ENCODE measurements at regions not wholly inside any gene's neighbourhood (a gene's known extent, or its start where the extent isn't known, plus 50 kb on each side); places are given as distances from the start of the nearest gene placed in this dataset.

GRCh38 chr22:49268924-49269323 is 558.7 kb downstream of the BRD1 start:
- TF ChIP-seq, protein P1, sequence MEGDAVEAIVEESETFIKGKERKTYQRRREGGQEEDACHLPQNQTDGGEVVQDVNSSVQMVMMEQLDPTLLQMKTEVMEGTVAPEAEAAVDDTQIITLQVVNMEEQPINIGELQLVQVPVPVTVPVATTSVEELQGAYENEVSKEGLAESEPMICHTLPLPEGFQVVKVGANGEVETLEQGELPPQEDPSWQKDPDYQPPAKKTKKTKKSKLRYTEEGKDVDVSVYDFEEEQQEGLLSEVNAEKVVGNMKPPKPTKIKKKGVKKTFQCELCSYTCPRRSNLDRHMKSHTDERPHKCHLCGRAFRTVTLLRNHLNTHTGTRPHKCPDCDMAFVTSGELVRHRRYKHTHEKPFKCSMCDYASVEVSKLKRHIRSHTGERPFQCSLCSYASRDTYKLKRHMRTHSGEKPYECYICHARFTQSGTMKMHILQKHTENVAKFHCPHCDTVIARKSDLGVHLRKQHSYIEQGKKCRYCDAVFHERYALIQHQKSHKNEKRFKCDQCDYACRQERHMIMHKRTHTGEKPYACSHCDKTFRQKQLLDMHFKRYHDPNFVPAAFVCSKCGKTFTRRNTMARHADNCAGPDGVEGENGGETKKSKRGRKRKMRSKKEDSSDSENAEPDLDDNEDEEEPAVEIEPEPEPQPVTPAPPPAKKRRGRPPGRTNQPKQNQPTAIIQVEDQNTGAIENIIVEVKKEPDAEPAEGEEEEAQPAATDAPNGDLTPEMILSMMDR (IDR thresholded peaks at IDR 0.05; ENCODE audit: insufficient read depth, low read length, poor library complexity, severe bottlenecking), result no peak
- TF ChIP-seq EZH2phosphoT487 (conservative IDR thresholded peaks at IDR 0.05; ENCODE audit: low read length), result no peak
